NCI-H187 treated with DMSO at 0.1 percent for 48 hours (cell line): ENCODE measurements at regions not wholly inside any gene's neighbourhood (a gene's known extent, or its start where the extent isn't known, plus 50 kb on each side); places are given as distances from the start of the nearest gene placed in this dataset.
"Not testable (repeated sequence)": the region's sequence is repeated elsewhere in the genome, so short reads cannot be mapped to it uniquely, and the experiment has no call there.

ENCODE experiments used
- DNase-seq: peaks from one replicate; lab custom pipeline; 2025; lab: John Stamatoyannopoulos, UW

- no peak for DNase-seq
These were observed 156.3 kb downstream of the KBTBD8 start for GRCh38 chr3:67154429-67154828.

- DNase-seq: no peak
These were observed 169.4 kb downstream of the KBTBD8 start for GRCh38 chr3:67167481-67167880.

- no peak for DNase-seq
These were observed 173.7 kb downstream of the KBTBD8 start for GRCh38 chr3:67171841-67172240.

DNA sequence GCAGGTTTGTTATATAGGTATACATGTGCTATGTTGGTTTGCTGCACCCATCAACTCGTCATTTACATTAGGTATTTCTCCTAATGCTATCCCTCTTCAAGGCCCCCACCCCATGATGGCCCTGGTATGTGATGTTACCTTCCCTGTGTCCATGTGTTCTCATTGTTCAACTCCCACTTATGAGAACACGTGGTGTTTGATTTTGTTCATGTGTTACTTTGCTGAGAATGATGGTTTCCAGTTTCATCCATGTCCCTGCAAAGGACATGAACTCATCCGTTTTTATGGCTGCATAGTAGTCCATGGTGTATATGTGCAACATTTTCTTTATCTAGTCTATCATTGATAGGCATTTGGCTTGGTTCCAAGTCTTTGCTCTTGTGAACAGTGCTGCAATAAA, 175.0 kb downstream of the KBTBD8 start:
- not testable (repeated sequence) for DNase-seq

DNA sequence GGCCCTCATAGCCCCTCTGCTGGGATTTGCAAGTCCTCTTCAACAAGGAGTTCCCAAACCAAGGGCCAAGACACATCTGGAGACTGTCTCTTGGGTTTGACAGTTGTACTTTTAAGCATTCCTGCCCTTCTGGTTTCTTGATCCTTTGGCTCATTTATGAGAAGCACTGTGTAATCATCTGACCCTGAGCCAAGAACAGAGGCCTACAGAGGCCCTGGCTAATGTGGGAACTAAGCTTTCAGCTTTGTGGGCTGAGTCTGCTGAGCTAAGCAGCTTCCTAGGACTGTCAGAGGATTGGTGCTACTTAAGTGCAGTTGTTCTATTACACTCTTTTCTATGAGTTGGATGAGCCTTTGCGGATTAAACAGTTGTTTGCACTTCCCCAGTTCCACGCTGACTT, 178.3 kb downstream of the KBTBD8 start:
- no peak for DNase-seq

- no peak for DNase-seq
These were observed 194.4 kb downstream of the KBTBD8 start for GRCh38 chr3:67192466-67192865.

DNA sequence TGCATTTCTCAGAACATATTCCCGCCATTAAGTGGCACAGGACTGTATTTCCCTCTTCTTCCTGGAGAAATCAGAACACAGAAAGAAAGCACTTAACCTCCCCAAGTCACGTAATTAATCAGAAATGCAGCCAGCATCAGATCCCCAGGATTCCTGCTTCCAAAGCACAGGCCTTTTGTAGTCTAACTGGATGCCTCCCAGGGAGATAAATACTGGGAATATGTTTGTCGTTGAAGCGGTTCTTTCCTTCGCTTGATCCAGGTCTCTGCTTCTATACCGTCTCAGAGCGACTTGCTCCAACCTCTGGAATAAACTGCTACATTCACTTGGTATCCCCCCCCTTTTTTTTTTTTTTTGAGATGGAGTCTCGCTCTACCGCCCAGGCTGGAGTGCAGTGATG, 198.6 kb downstream of the KBTBD8 start:
- DNase-seq: no peak

- no peak for DNase-seq
These were observed 200.3 kb downstream of the KBTBD8 start for GRCh38 chr3:67198374-67198773.

DNA sequence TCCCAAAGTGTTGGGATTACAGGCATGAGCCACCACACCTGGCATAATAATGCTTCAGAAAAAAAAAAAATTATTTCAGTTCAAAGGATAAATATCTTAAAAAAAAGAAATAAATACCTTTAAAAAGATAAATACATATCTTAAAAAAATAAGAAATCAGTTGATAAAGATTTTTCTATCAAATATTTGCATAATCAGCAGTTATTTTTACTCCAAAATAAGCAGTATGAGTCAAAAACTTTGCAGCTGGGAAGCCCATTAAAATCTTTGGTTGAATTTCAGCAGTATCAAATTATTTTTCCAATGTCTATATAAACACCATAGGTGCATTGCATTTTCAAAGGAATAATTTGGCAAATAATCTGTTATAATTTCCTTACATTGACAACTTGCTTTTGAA, 202.5 kb downstream of the KBTBD8 start:
- DNase-seq: no peak

DNA sequence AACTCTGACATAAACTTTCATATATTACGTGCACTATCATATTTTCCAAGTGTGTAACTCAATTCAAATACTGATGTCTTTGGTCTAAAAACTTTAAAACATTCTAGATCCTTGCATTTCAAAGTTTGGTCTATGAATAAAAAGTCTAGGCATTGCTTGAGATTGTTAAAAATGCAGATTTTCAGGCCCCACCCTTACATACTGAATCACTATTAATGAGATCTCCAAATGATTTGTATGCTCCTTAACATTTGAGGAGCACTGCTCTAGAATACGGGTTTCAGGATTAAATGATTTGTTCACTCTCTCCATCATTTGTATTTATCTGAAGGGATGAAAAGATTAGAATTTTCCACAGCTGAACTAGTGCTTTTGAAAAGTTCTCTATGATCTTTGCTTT, 202.9 kb downstream of the KBTBD8 start:
- no peak for DNase-seq

DNA sequence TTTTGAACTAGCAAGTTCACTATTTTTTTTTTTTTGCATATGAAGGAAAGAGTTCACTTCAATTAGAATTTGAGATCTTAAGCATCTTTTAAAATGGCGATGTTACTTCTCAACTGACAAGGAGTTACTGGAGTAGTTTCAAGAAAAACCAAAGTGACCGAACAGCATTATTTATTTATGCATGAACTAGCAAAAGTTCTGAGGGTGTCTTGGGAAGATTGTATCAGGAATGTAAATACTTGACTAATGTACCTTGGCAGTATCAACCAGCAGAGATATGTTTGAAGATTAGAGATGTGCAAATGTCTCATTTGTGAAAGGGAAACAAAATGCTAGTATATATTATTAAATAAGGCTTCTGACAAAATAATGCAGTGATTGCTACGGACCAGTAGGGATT, 203.9 kb downstream of the KBTBD8 start:
- DNase-seq: no peak

GRCh38 chr3:67204951-67205350, 206.8 kb downstream of the KBTBD8 start:
- no peak for DNase-seq

DNA sequence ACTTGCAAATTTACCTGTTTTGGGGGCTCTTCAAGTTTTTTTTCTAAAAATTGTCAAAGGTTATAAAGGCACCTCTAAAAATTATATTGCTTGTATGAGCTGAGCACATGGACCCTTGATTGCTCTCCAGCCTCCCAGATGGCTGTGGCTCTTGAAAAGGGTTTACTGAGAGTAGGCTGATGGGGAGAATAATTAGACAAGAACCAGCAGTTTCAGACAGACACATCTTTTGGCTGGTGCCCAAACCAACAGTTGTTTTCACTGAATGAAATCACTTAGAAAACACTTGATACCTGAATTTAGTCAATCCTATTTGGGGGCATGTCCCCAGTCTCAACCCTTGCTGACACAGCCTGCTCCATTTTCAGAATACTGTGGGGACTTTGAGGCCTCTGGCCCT, 217.6 kb downstream of the KBTBD8 start:
- no peak for DNase-seq

- DNase-seq: no peak
These were observed 228.9 kb downstream of the KBTBD8 start for GRCh38 chr3:67227030-67227429.

DNA sequence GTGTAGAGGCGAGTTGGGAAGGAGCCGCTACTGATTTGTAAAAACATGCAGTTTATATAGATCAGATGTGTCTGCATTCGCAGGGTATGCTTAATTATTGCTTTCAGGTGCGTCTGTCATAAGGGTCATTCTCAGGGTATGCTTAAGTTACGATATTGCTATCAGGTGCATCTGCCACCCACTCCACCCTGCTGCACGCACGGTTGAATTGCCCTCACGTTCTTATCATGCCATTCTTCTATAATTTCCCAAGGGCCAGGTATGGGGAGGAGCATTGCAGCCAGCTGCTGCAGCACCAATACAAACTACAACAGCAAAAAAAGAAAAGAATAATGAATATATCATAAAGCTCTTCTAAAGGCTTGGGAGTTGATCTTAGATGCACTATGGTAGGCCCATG, 230.0 kb downstream of the KBTBD8 start:
- peak; percentile 27 for DNase-seq

DNA sequence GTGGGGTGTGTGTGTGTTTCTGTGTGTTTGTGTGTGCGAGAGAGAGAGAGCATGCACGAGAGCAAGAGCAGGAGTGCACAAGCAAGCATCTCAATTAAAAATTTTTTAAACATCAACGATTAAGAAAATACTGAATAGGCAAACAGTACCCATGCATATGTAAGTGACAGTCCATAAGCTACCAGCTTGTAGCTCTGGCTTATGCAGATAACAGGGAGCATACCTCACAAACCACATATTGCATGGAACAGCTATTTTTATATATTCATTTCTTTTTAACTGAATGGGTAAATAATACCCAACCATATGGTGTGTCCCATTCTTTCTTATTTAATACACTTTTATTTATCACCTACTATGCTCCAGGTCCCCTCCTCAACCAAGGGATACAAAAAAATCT, 234.5 kb downstream of the KBTBD8 start:
- DNase-seq: no peak

DNA sequence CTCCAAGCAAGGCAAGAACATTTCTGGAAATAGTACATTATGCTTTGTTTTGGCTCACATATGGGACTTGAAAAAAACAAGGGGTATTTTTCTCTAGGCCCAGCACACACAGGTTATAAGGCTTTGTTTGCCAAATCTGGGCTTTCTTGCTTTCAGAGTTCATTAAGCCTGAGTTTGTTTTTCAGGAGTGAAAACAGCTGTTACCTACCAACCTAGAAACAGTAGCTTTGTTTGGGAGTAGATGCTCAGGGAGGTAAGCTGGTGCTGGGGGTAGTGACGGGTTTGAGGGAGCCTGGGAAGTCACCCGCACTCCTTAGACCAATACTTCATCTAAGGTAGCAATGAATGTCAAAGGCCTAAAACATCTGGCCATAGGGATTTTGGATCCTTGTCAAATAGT, 241.2 kb downstream of the KBTBD8 start:
- no peak for DNase-seq

- no peak for DNase-seq
These were observed 243.0 kb downstream of the KBTBD8 start for GRCh38 chr3:67241084-67241483.

DNA sequence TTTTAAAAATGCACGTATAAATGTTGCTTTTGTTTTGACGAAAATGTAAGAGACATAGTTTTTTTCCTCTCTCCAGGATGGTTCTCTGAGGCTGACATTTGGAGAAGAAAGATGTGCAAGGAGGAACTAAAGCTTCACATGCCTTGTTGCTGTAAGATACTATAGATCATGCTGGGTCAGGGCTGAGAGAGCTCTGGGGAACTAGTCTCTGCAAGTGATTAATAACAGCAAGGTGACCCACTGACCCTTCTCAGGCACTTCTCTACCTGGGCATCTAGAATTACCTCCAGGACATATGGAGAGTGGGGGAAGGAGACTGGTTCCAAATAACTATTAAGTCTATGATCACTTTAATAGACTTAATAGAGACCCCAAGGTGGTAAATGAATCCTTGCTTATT, 246.0 kb downstream of the KBTBD8 start:
- no peak for DNase-seq

DNA sequence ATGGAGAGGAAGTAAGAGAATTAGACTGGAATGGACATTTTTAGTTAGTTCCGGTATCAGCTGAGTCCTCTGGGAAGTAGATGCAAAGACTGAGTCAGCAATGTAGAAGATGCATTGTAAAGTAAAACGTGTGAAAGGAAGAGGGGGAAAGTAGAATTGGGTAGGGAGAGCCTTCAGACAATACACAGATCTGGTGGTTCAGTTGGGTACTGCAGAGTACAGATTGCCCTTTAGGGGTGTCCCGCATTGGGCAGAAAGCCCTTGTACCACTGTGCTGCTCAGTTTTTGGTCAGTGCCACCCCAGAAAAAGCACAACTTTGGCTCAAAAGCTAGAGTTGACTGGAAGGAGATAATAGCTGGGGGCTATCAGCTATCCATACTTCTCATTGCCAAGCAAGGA, 247.4 kb downstream of the KBTBD8 start:
- DNase-seq: no peak

DNA sequence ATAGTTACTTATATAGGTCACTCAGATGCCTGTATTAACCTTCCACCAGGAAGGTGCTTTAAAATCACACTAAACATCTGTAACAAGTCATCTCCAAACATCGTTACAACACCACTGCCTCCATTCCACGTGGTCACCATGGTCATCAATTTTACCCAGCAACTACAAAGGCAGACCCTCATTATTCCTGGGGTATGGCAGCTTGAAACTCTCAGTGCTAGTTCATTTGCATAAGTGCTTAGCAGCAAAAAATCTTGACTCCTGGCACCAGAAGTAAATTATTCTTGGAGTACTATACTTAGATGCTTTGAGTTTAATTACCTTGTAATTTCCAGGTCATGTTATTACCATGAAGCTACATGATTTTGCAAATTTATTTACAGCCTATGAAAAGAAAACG, 250.6 kb downstream of the KBTBD8 start:
- DNase-seq: no peak

- DNase-seq: not testable (repeated sequence)
These were observed 254.8 kb downstream of the KBTBD8 start for GRCh38 chr3:67252906-67253305.

DNA sequence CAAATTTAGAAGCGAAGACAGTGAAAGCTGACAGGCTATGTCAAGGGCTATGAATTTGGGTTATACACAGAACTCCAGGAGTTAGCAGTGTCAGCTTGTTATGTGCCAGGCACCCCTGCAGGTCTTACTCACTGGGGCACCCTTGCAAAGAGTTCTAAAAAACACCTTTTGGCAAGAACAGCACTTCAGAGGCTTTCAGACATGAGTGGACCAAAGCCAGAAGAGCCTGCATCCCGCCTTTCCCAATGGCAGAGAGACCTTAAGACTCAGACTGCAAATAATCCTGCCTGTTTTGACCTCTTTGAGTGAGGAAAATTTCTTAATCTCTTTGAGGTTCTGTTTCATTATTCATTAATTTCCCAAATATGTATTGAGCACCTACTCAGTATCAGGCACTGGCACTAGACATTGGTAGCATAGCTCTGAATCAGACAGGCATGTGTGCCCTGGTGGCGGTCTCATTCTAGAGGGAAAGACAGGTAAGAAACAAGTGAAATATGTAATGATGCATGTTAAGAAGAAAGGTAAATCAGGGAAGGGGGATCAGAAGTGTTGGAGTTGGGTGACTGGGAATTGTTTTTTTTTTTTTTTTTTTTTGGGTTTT, 280.0 kb downstream of the KBTBD8 start:
- no peak for DNase-seq

DNA sequence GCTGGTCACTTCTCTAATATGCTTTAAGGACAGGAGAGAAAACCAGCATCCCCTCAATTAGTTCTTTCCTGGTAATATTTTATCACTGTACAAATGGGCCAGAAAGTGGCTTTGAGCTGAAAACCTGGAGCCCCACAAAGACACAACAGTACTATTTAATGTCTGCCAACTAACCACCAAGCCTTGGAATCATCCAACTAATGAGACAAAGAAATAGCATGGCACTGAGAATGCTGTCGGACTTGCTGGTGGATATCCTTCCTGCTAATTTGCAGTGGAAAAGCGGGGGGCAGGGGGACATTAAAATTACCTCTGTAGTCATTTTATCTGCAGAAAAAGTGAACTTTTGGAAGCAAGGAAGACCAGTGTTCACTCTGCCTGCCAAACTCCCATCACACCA, 288.5 kb downstream of the KBTBD8 start:
- DNase-seq: no peak
